HEK293 (cell line): ENCODE measurements at regions not wholly inside any gene's neighbourhood (a gene's known extent, or its start where the extent isn't known, plus 50 kb on each side); places are given as distances from the start of the nearest gene placed in this dataset.
A peak's percentile ranks its signal among the peaks of the same experiment; 100 is the strongest.

ENCODE experiments used
- MZF1 ChIP-seq: fragments of 450-650 bp; formaldehyde crosslinking; IDR thresholded peaks from 2 replicates; pipeline ENCODE4 v1.5.1; 2017; ENCODE audit warnings: missing biosample characterization, missing genetic modification characterization, borderline replicate concordance
- PRDM1 ChIP-seq: fragments of 450-650 bp; formaldehyde crosslinking; IDR thresholded peaks from 2 replicates; pipeline ENCODE4; 2016; ENCODE audit warnings: missing biosample characterization, missing genetic modification characterization
- TCF7L2 ChIP-seq: IDR thresholded peaks from 2 replicates; pipeline ENCODE4 v1.6.1; 2011; ENCODE audit warnings: low read depth, mild to moderate bottlenecking, inconsistent platforms, low read length, moderate library complexity, borderline replicate concordance
- ZNF274 ChIP-seq, 2 experiments: fragments of 200-500 bp in 1 of 2; fragments of 450-650 bp in 1 of 2; sonication (Bioruptor generic) in 1 of 2; formaldehyde crosslinking in 1 of 2; IDR thresholded peaks; 2 replicates each; pipeline versions ENCODE4 v1.5.1 to v1.6.1; 2014 to 2016; ENCODE audit warnings: borderline replicate concordance in 1 of 2, inconsistent platforms in 1 of 2, low read length in 1 of 2, missing biosample characterization in 1 of 2, missing genetic modification characterization in 1 of 2
- ZNF510 ChIP-seq: fragments of 450-650 bp; formaldehyde crosslinking; IDR thresholded peaks from 2 replicates; pipeline ENCODE4 v1.5.1; 2018; ENCODE audit warnings: mild to moderate bottlenecking, missing genetic modification characterization, missing biosample characterization; ENCODE audit not compliant: insufficient replicate concordance
- ZNF654 ChIP-seq: fragments of 450-650 bp; formaldehyde crosslinking; IDR thresholded peaks from 2 replicates; pipeline ENCODE4 v1.5.1; 2016; ENCODE audit warnings: low read depth, missing biosample characterization, missing genetic modification characterization
- ZNF670 ChIP-seq: fragments of 450-650 bp; formaldehyde crosslinking; IDR thresholded peaks from 2 replicates; pipeline ENCODE4 v1.5.1; 2016; ENCODE audit warnings: missing biosample characterization, missing genetic modification characterization, low read depth
- ZNF701 ChIP-seq: fragments of 450-650 bp; formaldehyde crosslinking; IDR thresholded peaks from 2 replicates; pipeline ENCODE4 v1.5.1; 2016; ENCODE audit warnings: missing biosample characterization, missing genetic modification characterization
- TF ChIP-seq, protein P1 (sequence below): fragments of 450-650 bp; formaldehyde crosslinking; IDR thresholded peaks from 2 replicates; pipeline ENCODE4 v1.5.1; 2016; ENCODE audit warnings: missing biosample characterization, missing genetic modification characterization
- TF ChIP-seq, protein P2 (sequence below): fragments of 450-650 bp; formaldehyde crosslinking; conservative IDR thresholded peaks from 2 replicates; pipeline ENCODE4 v1.5.1; 2016; ENCODE audit warnings: low read depth, missing biosample characterization, missing genetic modification characterization
- TF ChIP-seq, protein P3 (sequence below): fragments of 450-650 bp; formaldehyde crosslinking; IDR thresholded peaks from 2 replicates; pipeline ENCODE4 v1.5.1; 2016; ENCODE audit warnings: missing biosample characterization, missing genetic modification characterization

DNA sequence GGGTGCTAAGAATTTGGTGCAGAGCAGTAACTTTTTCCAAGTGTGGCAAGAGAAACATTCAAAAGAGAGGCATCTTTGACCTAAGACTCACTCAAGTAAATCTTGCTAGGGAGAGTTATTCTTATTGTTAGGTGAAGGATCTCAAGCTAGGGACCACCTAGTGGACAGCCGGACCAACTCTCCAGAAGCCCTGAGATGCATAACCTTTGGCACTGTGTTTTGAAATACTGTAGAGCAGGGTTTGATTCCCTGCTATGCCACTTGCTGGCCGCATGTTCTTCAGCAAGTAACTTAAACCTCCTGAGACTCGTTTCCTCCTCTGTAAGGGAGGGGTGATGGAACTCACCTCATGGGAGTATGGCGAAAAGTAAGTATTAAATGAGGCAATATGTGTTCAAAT, 336.1 kb upstream of the ADAMTSL1 start:
- TF ChIP-seq ZNF274 (IDR thresholded peaks at IDR 0.05; ENCODE audit: low read length) (no peak), ZNF274 (tag by site-specific recombination; IDR thresholded peaks at IDR 0.05; ENCODE audit: borderline replicate concordance) (no peak), ZNF654 (tag by site-specific recombination) (no peak), MZF1 (tag by site-specific recombination) (no peak), ZNF510 (tag by site-specific recombination) (no peak), TCF7L2 (no peak), ZNF670 (tag by site-specific recombination) (no peak), PRDM1 (tag by site-specific recombination) (no peak), ZNF701 (tag by site-specific recombination) (no peak)
- TF ChIP-seq, protein P1, sequence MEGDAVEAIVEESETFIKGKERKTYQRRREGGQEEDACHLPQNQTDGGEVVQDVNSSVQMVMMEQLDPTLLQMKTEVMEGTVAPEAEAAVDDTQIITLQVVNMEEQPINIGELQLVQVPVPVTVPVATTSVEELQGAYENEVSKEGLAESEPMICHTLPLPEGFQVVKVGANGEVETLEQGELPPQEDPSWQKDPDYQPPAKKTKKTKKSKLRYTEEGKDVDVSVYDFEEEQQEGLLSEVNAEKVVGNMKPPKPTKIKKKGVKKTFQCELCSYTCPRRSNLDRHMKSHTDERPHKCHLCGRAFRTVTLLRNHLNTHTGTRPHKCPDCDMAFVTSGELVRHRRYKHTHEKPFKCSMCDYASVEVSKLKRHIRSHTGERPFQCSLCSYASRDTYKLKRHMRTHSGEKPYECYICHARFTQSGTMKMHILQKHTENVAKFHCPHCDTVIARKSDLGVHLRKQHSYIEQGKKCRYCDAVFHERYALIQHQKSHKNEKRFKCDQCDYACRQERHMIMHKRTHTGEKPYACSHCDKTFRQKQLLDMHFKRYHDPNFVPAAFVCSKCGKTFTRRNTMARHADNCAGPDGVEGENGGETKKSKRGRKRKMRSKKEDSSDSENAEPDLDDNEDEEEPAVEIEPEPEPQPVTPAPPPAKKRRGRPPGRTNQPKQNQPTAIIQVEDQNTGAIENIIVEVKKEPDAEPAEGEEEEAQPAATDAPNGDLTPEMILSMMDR (tag by site-specific recombination): 0 out of 2 replicates have a peak, but pooled peaks have one; percentile 11
- TF ChIP-seq, protein P2, sequence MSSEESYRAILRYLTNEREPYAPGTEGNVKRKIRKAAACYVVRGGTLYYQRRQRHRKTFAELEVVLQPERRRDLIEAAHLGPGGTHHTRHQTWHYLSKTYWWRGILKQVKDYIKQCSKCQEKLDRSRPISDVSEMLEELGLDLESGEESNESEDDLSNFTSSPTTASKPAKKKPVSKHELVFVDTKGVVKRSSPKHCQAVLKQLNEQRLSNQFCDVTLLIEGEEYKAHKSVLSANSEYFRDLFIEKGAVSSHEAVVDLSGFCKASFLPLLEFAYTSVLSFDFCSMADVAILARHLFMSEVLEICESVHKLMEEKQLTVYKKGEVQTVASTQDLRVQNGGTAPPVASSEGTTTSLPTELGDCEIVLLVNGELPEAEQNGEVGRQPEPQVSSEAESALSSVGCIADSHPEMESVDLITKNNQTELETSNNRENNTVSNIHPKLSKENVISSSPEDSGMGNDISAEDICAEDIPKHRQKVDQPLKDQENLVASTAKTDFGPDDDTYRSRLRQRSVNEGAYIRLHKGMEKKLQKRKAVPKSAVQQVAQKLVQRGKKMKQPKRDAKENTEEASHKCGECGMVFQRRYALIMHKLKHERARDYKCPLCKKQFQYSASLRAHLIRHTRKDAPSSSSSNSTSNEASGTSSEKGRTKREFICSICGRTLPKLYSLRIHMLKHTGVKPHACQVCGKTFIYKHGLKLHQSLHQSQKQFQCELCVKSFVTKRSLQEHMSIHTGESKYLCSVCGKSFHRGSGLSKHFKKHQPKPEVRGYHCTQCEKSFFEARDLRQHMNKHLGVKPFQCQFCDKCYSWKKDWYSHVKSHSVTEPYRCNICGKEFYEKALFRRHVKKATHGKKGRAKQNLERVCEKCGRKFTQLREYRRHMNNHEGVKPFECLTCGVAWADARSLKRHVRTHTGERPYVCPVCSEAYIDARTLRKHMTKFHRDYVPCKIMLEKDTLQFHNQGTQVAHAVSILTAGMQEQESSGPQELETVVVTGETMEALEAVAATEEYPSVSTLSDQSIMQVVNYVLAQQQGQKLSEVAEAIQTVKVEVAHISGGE (tag by site-specific recombination): no peak
- TF ChIP-seq, protein P3, sequence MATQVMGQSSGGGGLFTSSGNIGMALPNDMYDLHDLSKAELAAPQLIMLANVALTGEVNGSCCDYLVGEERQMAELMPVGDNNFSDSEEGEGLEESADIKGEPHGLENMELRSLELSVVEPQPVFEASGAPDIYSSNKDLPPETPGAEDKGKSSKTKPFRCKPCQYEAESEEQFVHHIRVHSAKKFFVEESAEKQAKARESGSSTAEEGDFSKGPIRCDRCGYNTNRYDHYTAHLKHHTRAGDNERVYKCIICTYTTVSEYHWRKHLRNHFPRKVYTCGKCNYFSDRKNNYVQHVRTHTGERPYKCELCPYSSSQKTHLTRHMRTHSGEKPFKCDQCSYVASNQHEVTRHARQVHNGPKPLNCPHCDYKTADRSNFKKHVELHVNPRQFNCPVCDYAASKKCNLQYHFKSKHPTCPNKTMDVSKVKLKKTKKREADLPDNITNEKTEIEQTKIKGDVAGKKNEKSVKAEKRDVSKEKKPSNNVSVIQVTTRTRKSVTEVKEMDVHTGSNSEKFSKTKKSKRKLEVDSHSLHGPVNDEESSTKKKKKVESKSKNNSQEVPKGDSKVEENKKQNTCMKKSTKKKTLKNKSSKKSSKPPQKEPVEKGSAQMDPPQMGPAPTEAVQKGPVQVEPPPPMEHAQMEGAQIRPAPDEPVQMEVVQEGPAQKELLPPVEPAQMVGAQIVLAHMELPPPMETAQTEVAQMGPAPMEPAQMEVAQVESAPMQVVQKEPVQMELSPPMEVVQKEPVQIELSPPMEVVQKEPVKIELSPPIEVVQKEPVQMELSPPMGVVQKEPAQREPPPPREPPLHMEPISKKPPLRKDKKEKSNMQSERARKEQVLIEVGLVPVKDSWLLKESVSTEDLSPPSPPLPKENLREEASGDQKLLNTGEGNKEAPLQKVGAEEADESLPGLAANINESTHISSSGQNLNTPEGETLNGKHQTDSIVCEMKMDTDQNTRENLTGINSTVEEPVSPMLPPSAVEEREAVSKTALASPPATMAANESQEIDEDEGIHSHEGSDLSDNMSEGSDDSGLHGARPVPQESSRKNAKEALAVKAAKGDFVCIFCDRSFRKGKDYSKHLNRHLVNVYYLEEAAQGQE (tag by site-specific recombination): no peak
